ENCODE measurements at regions not wholly inside any gene's neighbourhood (a gene's known extent, or its start where the extent isn't known, plus 50 kb on each side); places are given as distances from the start of the nearest gene placed in this dataset.

DNA sequence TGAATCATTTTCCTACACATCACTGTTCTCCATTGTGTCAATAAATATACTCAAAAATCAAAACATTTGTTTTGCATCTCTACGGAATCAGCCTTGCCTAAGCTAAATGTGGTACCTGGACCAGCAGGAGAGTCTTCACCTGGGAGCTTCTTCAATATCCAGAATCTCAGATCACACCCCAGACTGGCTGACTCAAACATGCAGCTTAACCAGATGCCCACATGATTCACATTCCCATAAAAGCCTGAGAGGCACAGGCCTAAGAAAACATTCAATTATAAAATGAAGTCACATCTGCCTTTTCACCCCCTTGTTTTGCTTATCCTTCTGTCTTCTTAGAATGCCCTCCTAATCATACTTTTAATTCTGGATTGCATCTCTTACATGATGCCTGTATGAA lies 1045.5 kb upstream of the NXPH2 start:
- no peaks in the 10 kb centered on the region for H3K27me3 ChIP-seq
- DNase-seq = no peak
- H3K9me3 ChIP-seq = no peaks in the 10 kb centered on the region
- H3K4me3 ChIP-seq = no peak overlapping the region
- H3K36me3 ChIP-seq = no peaks in the 10 kb centered on the region

DNA sequence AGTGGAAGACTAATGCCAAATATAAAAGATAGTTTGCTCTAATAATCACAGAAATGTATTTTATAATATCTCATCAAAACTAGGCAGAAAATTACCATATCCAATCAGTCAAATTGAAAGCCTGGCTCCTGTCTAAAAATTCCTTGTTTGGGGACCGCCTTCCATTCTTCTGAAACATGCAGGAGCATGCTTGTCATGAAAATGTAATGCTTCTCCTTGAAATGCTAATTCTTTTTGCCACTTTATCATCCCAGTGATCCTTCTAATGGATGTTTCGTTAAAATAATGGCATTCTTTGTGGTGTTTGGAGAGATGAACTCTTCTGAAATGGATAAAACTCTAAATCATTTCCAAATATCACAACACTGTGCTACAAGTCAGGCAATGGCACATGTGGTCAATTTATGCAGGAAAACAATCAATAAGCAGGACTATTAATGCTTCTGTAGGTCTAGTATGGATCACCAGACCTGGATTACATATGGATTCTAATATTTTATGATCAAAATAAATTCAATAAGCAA lies 1039.1 kb upstream of the NXPH2 start:
- H3K4me3 ChIP-seq = no peak overlapping the region
- no peak for DNase-seq
- H3K9me3 ChIP-seq = no peaks in the 10 kb centered on the region
- no peaks in the 10 kb centered on the region for H3K27me3 ChIP-seq
- no peaks in the 10 kb centered on the region for H3K36me3 ChIP-seq

DNA sequence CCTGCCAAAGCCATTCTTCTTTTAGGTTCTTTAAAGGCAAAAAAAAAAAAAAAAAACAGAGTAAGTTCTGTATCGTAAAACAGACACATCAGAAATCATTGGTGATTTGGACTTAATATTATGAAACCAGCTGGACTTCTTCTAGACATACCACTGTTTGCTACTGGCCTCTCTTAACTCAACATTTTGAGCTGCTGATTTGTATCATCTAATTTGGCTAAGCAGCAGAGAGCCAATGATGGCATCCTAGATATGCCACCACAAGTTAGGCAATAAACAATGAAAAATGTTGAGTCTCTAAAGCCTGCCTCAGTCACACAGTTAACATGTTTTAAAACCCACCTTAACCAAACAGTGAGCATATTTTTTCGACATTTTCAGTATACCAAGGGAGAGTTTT lies 1034.3 kb upstream of the NXPH2 start:
- Histone ChIP-seq H3K27me3 (no peaks in the 10 kb centered on the region), H3K36me3 (no peaks in the 10 kb centered on the region), H3K4me3 (no peak overlapping the region), H3K9me3 (no peaks in the 10 kb centered on the region)
- no peak for DNase-seq

DNA sequence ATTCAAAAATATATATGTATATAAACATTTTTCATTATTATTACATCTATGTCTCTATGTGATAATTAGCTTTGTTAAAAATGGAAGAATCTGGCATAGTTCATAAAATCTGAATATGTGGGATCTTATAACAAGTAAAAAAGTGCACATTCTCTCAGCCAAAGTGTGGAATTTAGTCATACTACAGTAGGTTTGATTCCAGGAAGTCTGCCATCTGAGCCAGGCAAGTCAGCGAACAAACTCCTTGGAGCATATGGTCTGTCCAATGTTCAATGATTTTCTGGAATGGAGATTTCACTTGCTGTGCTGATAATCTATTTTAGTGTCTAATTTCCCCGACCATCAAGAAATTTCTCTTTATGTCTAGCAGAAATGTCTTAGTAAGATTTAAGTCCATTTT lies 1033.2 kb upstream of the NXPH2 start:
- Histone ChIP-seq H3K36me3 (no peaks in the 10 kb centered on the region), H3K27me3 (no peaks in the 10 kb centered on the region), H3K4me3 (no peak overlapping the region), H3K9me3 (no peaks in the 10 kb centered on the region)
- no peak for DNase-seq

DNA sequence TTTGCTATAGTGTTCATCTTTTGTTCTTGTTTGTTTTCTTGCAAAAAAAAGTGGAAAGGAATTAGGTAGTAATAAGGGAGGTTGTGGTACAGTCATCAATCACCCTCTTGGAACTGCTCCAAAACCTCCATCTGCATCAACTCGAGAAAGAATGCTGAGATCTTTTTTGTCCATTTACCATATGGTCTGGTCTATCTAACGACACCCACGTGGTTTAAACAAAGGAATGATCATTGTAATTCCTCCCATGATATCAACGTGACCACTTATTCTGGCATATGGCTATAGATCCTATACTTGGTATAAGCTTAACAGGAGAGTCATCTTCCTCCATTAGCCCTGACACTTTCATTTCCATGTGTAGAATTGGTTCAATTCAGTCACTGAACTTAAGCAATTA lies 1025.3 kb upstream of the NXPH2 start:
- Histone ChIP-seq H3K27me3 (no peaks in the 10 kb centered on the region), H3K4me3 (no peak overlapping the region), H3K9me3 (no peaks in the 10 kb centered on the region), H3K36me3 (no peaks in the 10 kb centered on the region)
- DNase-seq = no peak

DNA sequence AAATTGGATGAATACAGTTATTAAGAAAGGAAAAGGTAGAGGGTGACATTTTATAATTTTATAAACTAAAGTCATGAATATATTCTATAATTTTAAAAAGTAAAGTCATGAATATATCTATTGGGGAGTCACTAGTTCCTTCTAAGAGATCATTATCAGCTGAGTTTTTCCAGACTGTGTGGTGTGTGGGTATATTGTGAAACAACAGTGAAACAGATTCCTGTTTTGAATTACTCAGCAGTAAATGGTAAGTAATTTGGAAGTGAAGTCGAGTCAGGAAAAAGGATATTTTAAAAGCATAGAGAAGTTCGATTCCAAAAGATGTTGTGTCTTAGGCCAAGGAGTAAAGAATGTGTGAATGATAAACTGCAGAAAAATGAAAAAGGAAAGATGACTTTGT lies 1018.2 kb upstream of the NXPH2 start:
- no peaks in the 10 kb centered on the region for H3K9me3 ChIP-seq
- no peak for DNase-seq
- no peak overlapping the region for H3K4me3 ChIP-seq
- no peaks in the 10 kb centered on the region for H3K27me3 ChIP-seq
- no peaks in the 10 kb centered on the region for H3K36me3 ChIP-seq

DNA sequence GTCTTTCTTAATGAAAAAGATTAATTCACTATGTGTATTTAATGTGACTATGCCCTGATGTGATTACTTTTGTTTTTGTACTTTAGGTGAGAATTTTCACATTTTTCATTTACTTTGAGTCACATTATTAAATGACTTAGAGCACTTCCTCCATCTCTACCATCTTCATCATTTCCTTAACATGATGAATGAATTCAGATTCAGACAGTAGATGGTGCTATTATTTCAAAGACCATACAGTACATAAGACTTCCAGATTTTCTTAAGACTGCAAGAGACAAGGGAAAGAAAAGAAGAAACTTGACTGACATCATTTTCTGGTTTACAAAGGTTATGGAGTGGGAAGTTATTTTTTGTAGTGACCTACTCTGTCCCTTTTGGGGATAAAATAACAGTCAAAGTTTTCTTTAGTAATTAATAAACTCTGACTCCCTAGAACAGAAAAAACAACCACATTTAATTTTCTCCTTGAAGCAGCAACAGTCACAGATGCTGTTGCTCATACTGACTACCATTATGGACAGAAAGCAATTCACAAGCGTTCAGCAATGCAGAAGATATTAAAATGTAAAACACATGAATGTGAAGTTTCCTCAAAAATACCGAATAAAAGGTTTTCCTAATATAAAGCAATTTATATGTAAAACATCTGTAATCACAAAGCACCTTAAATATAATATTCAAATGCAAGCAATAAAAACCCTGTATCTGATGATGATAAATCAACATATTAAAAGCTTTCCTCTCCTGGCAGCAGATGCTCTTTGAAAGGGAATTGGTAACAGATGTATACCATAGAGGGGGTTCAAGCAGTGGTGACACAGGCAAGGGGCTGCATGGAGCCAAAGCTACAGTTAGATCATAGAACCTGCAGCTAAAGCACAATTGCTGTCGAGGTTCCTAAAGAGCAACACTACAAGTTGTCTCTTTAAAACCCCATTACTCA lies 1010.9 kb upstream of the NXPH2 start:
- H3K27me3 ChIP-seq = no peaks in the 10 kb centered on the region
- DNase-seq = no peak
- no peak overlapping the region for H3K4me3 ChIP-seq
- no peaks in the 10 kb centered on the region for H3K9me3 ChIP-seq
- no peaks in the 10 kb centered on the region for H3K36me3 ChIP-seq

DNA sequence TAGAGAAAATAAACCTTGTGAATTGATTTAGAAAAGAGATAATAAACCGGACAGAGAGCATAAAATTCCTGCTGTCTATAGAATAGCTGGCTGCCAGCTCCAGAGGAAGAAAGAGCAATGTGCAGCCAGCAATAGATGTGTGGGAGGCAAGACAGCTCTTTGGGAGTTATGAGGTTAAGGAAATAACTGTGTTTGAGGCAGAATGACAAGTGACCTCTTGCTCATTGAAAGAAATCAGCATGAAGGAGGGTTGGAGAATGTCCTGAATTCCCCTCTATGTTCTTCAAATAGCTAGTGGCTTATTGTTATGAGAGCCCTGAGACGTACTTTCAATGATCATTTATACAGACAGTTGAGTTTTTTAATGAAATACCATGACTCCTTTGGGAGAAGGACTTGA lies 1009.9 kb upstream of the NXPH2 start:
- no peak for DNase-seq
- H3K36me3 ChIP-seq = no peaks in the 10 kb centered on the region
- H3K4me3 ChIP-seq = no peak overlapping the region
- H3K9me3 ChIP-seq = no peaks in the 10 kb centered on the region
- H3K27me3 ChIP-seq = no peaks in the 10 kb centered on the region

DNA sequence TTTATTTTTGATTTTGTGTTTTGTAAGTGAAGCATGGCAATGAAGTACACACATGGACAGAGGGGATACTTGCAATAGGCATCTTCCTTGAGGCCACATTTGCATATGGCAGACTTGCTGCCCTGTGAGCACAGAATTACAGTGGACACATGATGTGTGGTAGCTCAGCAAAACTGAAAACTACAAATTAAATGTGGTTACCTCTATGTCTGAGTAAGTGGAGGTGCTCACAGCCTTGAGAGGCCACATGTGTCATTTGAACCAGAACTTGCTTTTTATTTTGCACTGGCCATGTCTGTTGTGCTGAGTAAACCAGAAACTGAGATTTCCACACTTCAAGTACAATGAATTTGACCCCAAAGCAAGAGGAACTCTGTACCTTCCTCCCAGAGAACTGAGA lies 998.5 kb upstream of the NXPH2 start:
- H3K4me3 ChIP-seq = no peak overlapping the region
- no peak for DNase-seq
- no peaks in the 10 kb centered on the region for H3K27me3 ChIP-seq
- H3K9me3 ChIP-seq = no peaks in the 10 kb centered on the region
- H3K36me3 ChIP-seq = no peaks in the 10 kb centered on the region

DNA sequence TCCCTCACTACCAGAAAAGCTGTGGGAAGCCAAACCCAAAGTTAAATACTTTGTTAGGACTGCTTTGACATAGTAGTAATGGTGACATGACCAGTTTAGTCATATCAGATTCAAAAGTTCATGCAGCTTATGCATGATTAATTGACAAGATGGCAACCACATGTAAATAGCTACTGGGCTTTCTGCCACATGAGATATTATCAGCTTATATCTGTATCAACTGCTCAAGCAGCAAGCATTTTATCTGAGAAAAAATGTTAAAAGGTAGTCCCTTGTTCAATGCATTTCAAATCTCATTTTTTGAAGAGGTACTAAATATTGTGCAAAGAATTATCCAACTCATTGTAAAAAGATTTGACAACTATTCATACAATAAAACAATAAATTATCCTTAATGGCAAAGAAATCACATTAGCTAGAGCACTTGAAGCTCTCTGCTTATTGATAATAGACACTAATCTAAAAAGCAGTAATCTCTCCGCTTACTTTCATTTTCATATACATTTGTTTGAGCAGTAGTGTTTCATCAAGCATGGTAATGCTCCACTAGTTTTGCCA lies 993.6 kb upstream of the NXPH2 start:
- Histone ChIP-seq H3K27me3 (no peaks in the 10 kb centered on the region), H3K9me3 (no peaks in the 10 kb centered on the region), H3K4me3 (no peak overlapping the region), H3K36me3 (no peaks in the 10 kb centered on the region)
- no peak for DNase-seq

DNA sequence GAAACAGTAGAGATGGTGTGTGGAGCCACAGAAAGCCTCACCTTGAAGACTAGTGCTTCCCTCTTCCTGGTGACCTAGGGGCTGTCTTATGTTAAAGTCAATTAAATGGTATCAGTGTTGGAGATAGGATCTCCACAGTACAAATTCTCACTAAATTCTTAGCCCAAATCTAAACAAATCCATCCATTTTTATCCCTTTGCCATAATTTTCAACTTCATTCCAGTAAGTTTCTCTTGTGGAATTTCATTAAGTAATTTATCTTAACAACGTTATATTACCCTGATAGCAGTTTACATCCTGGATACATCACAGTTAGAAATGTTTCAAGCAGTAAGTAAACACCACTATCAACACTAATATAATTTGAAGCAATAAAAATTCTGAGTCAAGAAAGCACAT lies 989.4 kb upstream of the NXPH2 start:
- no peaks in the 10 kb centered on the region for H3K9me3 ChIP-seq
- no peak overlapping the region for H3K4me3 ChIP-seq
- no peaks in the 10 kb centered on the region for H3K27me3 ChIP-seq
- no peak for DNase-seq
- H3K36me3 ChIP-seq = no peaks in the 10 kb centered on the region

DNA sequence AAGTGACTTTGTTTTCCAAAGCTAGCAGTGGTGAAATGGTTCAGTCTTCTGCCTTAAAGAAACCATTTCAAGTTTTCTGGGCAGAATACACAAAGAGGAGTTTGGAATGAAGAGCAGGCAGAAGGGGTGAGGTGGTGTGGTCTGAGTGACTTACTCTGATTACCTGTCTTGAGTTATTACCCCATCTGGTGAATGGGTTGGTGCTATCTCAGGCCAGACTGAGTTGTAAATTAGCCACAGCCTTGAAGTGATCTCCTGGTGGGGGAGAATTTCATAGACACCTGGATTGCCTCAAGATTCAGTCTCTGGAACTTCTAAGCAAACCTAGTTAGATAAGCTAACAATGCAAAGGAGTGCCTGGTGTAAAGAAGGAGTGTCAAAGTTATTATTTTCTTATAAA lies 983.5 kb upstream of the NXPH2 start:
- Histone ChIP-seq H3K9me3 (no peaks in the 10 kb centered on the region), H3K27me3 (no peaks in the 10 kb centered on the region), H3K36me3 (no peaks in the 10 kb centered on the region), H3K4me3 (no peak overlapping the region)
- DNase-seq = no peak

DNA sequence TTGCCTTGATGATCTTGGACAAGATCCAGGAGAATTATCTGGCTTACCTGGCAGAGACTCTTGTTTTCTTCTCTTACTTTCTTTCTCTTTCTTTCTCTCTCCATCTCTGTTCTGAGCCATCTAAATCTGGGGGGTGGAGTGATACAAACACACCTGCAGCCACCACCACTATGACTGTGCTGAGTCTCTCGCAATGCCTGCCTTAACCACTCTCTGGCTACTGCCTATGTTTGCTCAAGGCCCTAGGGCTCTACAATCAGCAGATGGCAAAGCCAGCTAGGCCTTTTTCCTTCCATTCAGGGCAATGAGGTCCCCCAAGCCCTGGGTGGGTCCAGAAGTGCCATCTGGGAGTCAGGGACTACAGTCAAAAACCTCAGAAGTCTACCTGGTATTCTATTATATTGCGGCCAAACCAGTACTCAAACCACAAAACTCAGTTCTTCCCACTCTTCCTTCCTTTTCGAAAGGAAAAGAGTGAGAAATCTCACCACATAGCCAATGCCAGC lies 978.9 kb upstream of the NXPH2 start:
- Histone ChIP-seq H3K27me3 (no peaks in the 10 kb centered on the region), H3K9me3 (peaks cover 8% of the 10 kb centered on the region), H3K36me3 (no peaks in the 10 kb centered on the region), H3K4me3 (no peak overlapping the region)
- no peak for DNase-seq

DNA sequence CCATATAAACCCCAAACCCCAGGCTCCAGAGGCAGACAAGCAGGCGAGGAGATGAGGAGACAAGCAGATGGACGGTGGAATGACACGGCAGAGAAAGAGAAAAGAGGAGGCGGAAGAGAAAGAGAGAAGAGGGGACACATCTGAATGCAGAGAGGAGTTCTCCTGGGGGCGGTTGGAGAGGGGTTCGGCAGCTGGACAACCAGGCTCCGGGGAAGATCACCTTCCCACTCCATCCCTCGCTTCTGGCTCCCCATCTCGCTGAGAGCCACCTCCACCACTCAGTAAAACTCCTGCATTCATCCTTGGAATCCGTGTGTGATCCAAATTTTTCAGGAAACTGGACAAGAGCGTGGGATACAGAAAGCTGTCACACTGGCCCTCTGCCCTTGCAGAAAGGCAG lies 966.7 kb upstream of the NXPH2 start:
- Histone ChIP-seq H3K4me3 (no peak overlapping the region), H3K9me3 (no peaks in the 10 kb centered on the region), H3K27me3 (no peaks in the 10 kb centered on the region), H3K36me3 (no peaks in the 10 kb centered on the region)
- DNase-seq = no peak

DNA sequence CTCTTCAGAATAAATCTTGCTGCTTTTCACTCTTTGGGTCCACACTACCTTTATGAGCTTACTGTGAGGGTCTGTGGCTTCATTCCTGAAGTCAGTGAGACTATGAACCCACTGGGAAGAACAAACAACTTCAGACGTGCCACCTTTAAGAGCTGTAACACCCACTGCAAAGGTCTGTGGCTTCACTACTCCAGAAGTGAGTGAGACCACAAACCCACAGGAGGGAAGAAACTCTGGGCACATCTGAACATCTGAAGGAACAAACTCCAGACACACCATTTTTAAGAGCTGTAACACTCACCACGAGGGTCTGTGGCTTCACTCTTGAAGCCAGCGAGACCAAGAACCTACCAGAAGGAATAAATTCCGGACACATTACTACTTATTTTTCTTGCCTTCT lies 964.1 kb upstream of the NXPH2 start:
- no peaks in the 10 kb centered on the region for H3K36me3 ChIP-seq

DNA sequence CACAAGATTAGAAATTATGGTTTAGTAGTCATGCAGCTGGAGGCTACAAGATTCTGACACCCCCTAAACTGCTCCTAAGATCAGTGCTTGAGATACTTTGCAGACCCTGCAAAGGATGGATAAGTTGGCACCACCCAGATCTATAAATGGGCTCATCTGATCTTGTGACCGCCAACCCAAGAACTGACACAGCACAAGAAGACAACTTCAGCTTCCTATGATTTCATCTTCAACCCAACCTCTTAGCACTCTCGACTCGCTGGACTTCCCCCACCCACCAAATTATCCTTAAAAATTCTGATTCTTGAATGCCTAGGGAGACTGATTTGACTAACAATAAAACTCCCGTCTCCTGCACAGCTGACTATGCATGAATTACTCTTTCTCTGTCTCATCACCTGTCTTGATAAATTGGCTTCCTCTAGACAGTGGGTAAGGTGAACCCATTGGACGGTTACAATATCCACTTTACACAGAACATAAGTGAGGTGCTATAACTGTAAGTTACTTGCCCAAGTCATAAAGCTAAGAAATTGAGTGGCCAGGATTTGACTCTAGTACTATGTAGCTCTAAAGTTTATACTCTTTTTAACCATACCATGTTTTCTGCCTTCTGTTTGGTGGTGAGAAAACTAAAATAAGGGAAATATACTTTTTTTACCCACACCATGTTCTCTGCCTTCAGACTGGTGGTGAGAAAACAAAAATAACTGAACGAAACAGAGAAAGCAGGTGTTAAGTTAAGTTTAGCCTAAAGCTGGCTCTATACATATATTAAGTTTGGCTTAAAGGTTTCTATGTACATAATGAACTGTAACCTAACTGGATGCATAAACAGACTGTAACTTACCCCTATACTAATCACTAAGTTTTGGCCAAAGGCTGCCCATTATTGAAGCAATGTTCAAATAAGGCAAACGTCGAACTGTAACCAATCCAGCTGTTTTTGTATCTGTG lies 962.3 kb upstream of the NXPH2 start:
- Histone ChIP-seq H3K36me3 (no peaks in the 10 kb centered on the region), H3K27me3 (no peaks in the 10 kb centered on the region), H3K9me3 (no peaks in the 10 kb centered on the region), H3K4me3 (no peak overlapping the region)
- no peak for DNase-seq

More for the DNA sequence above, 964.1 kb upstream of the NXPH2 start:
- no peaks in the 10 kb centered on the region for H3K27me3 ChIP-seq
- DNase-seq = no peak
- H3K4me3 ChIP-seq = no peak overlapping the region
- H3K9me3 ChIP-seq = no peaks in the 10 kb centered on the region

DNA sequence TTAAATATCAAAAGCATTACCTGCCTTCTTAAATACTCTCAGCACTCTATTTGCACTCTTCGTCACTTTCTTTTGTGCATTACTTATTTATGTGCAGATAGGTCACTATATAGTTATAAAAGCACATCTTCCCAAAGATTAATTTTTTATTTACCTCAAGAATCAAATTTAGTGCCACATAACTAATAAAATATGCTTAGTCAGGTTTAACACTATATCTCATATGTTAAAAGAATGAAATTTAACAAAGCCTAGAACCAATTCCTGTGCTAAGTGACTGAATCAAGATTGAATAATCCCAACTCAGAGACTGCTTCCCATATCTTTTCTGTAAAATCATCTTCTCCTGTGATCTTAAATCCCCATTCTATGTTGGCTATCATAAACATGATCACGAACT lies 957.5 kb upstream of the NXPH2 start:
- H3K27me3 ChIP-seq = no peaks in the 10 kb centered on the region
- no peaks in the 10 kb centered on the region for H3K36me3 ChIP-seq
- H3K9me3 ChIP-seq = no peaks in the 10 kb centered on the region
- DNase-seq = no peak
- no peak overlapping the region for H3K4me3 ChIP-seq

All from MG63 (cell line).